ENCODE measurements at regions not wholly inside any gene's neighbourhood (a gene's known extent, or its start where the extent isn't known, plus 50 kb on each side); places are given as distances from the start of the nearest gene placed in this dataset.

GRCh38 chr1:198879711-198880306 lies 241.0 kb downstream of the PTPRC start:
- no TSS peak for BruUV-seq (replicated peaks)
- H3K4me3 ChIP-seq (replicated peaks in 1 of 3; ENCODE audit: insufficient read depth in 1 of 3, low read depth in 2 of 3, low read length in 3 of 3) = no peak overlapping the region
- in situ Hi-C loops (cut with HindIII; ENCODE audit: extremely low pct_ligation_motif_present, low pct_unique_long_range_greater_than_20kb) = no loop called here
- H3K27ac ChIP-seq (ENCODE audit: extremely low read length, insufficient read depth, low read length) = no peak overlapping the region
- no peaks in the 10 kb centered on the region for H3K4me1 ChIP-seq (ENCODE audit: insufficient read depth, low read length)
- POLR2A ChIA-PET = no interaction called here
- no peaks in the 10 kb centered on the region for H3K9me3 ChIP-seq (ENCODE audit: low read length)
- no peaks in the 10 kb centered on the region for H3K36me3 ChIP-seq (replicated peaks in 1 of 2; ENCODE audit: control insufficient read depth in 1 of 2, insufficient read depth in 2 of 2, low read length in 2 of 2)
- no peak for DNase-seq (ENCODE audit: low spot score)
- H3K79me2 ChIP-seq (ENCODE audit: insufficient read depth, low read length) = no peaks in the 10 kb centered on the region
- no peaks in the 10 kb centered on the region for H4K20me1 ChIP-seq (ENCODE audit: insufficient read depth, low read length)
- 63% methylated on average over 5 of the region's 5 CpGs for WGBS (ENCODE audit: low lambda C conversion rate)
- H2AFZ ChIP-seq (ENCODE audit: low read length) = no peak overlapping the region
- intact Hi-C loops (cut with micrococcal nuclease; ENCODE audit: unreplicated experiment) = no loop called here
- ATAC-seq = no peak
- CTCF ChIA-PET (ENCODE audit: low intra/inter-chr PET ratio, low total read pairs) = no interaction called here
- FAIRE-seq = no peak
- no peak overlapping the region for H3K9ac ChIP-seq (ENCODE audit: insufficient read depth, low read depth, low read length)
- H3K27me3 ChIP-seq (ENCODE audit: control insufficient read depth in 1 of 2, insufficient read depth in 2 of 2, low read length in 2 of 2) = no peaks in the 10 kb centered on the region
- TF ChIP-seq ZSCAN9 (CRISPR knock-in tag; IDR thresholded peaks at IDR 0.05; ENCODE audit: borderline replicate concordance) = no peak
- no peak for TF ChIP-seq NKX3-1 (CRISPR knock-in tag; IDR thresholded peaks at IDR 0.05)
- no peak for TF ChIP-seq ZNF333 (CRISPR knock-in tag; IDR thresholded peaks at IDR 0.05; ENCODE audit: borderline replicate concordance)
- no peak for TF ChIP-seq ZFP36 (IDR thresholded peaks at IDR 0.05; ENCODE audit: borderline replicate concordance, low read depth, low read length, partially characterized antibody)
- no peak for TF ChIP-seq ZNF207 (IDR thresholded peaks at IDR 0.05; ENCODE audit: borderline replicate concordance)
- TF ChIP-seq TBX2 (CRISPR knock-in tag; IDR thresholded peaks at IDR 0.05; ENCODE audit: borderline replicate concordance) = no peak
- no peak for TF ChIP-seq ATM (IDR thresholded peaks at IDR 0.05; ENCODE audit: borderline replicate concordance)
- no peak for TF ChIP-seq BCL6 (CRISPR knock-in tag; IDR thresholded peaks at IDR 0.05)
- no peak for TF ChIP-seq SRSF9 (IDR thresholded peaks at IDR 0.05; ENCODE audit: borderline replicate concordance, insufficient read depth, low read depth, low read length, poor library complexity, severe bottlenecking)
- no peak for TF ChIP-seq ATF5 (CRISPR knock-in tag; IDR thresholded peaks at IDR 0.05; ENCODE audit: low read depth)
- no peak for TF ChIP-seq ZNF326 (CRISPR knock-in tag; IDR thresholded peaks at IDR 0.05; ENCODE audit: borderline replicate concordance)
- no peak for TF ChIP-seq BORCS8-MEF2B (CRISPR knock-in tag; IDR thresholded peaks at IDR 0.05)
- TF ChIP-seq REPIN1 (CRISPR knock-in tag; IDR thresholded peaks at IDR 0.05; ENCODE audit: borderline replicate concordance, low read depth) = no peak
- TF ChIP-seq RORA (CRISPR knock-in tag; IDR thresholded peaks at IDR 0.05) = no peak
- no peak for TF ChIP-seq MEIS2 (CRISPR knock-in tag; IDR thresholded peaks at IDR 0.05)
- no peak for TF ChIP-seq ZNF776 (CRISPR knock-in tag; IDR thresholded peaks at IDR 0.05)
- TF ChIP-seq GZF1 (CRISPR knock-in tag; IDR thresholded peaks at IDR 0.05) = no peak
- no peak for TF ChIP-seq PREB (CRISPR knock-in tag; IDR thresholded peaks at IDR 0.05)
- TF ChIP-seq EEA1 (CRISPR knock-in tag; IDR thresholded peaks at IDR 0.05; ENCODE audit: borderline replicate concordance) = no peak
- TF ChIP-seq CEBPG (CRISPR knock-in tag; IDR thresholded peaks at IDR 0.05) = no peak
- H3K4me2 ChIP-seq (ENCODE audit: low read depth, low read length) = no peak overlapping the region
